IPS DF 6.9 (cell line): ENCODE measurements at regions not wholly inside any gene's neighbourhood (a gene's known extent, or its start where the extent isn't known, plus 50 kb on each side); places are given as distances from the start of the nearest gene placed in this dataset.

Source experiments
- DNase-seq: peaks from one replicate; pipeline ENCODE4 v3.0.0-alpha.2; 2013; ENCODE audit warnings: low read depth, low spot score
- H3K27ac ChIP-seq: one replicate; pipeline ENCODE4 v1.5.1; 2013; ENCODE audit warnings: low read length, control low read depth
- H3K27me3 ChIP-seq: 2 replicates; pipeline ENCODE4 v1.6.1; 2013; ENCODE audit warnings: mild to moderate bottlenecking, low read length; ENCODE audit not compliant: control insufficient read depth, insufficient read depth
- H3K36me3 ChIP-seq: 2 replicates; pipeline ENCODE4 v1.6.1; 2013; ENCODE audit warnings: low read length; ENCODE audit not compliant: control insufficient read depth, insufficient read depth
- H3K4me1 ChIP-seq: 2 replicates; pipeline ENCODE4 v1.6.1; 2013; ENCODE audit warnings: low read length; ENCODE audit not compliant: control insufficient read depth, insufficient read depth
- H3K4me3 ChIP-seq: 2 replicates; pipeline ENCODE4 v1.5.1; 2013; ENCODE audit warnings: mild to moderate bottlenecking, low read length
- H3K9me3 ChIP-seq: 2 replicates; pipeline ENCODE4 v1.6.1; 2013; ENCODE audit warnings: low read length, inconsistent platforms; ENCODE audit not compliant: control insufficient read depth, insufficient read depth
- WGBS: extraction: QIAGEN DNeasy Blood & Tissue Kit; methylation state at CpG from one replicate; pipeline ENCODE4 v1.1.7; 2013; ENCODE audit warnings: mixed read lengths, missing lambda C conversion rate; ENCODE audit not compliant: insufficient read length, insufficient coverage; 5-methylcytosine and 5-hydroxymethylcytosine counted together

DNA sequence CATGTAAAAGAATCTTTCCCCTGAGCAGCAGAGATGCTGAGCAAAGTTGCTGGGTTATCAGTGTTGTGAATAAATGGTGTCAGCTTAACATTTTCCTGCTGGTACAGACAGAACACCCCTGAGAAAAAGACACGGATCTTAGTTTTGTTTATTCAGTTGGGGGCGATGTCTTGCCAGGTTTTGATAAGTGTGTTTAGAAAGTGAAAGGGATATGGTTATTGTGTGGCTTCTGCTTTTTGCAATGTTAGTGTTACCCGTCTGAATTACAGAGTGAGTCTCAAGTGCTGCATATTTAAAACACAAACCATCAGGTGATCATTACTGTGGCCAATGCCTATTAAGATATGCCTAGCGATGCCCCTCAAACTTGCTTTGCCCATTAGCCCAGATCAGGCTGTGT, 864.6 kb upstream of the SEL1L start:
- Histone ChIP-seq H3K27ac (no peak overlapping the region), H3K9me3 (no peaks in the 10 kb centered on the region), H3K4me3 (no peak overlapping the region), H3K36me3 (no peaks in the 10 kb centered on the region), H3K4me1 (no peaks in the 10 kb centered on the region), H3K27me3 (no peaks in the 10 kb centered on the region)
- 100% methylated on average over 1 of the region's 4 CpGs for WGBS
- DNase-seq = no peak

DNA sequence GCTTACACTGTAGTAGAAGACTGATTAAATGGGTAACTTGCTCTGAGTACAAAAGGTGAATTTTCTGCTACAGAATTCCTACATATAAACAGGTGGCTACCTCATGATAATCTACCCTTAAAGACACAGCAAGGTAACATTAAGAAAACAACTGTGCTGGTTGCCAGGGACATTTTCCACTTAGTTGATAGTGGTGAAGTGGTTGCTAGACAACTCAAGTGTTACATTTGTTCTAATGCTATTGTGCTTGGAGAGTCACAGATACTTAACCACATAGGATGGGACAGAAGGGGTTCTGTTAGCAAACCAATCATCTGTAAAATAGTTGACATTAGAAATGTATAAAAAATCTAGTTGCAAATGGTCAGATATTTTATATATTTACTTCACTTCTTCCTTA, 870.3 kb upstream of the SEL1L start:
- Histone ChIP-seq H3K27ac (no peak overlapping the region), H3K9me3 (no peaks in the 10 kb centered on the region), H3K4me3 (no peak overlapping the region), H3K4me1 (no peaks in the 10 kb centered on the region), H3K36me3 (no peaks in the 10 kb centered on the region), H3K27me3 (no peaks in the 10 kb centered on the region)
- no peak for DNase-seq

DNA sequence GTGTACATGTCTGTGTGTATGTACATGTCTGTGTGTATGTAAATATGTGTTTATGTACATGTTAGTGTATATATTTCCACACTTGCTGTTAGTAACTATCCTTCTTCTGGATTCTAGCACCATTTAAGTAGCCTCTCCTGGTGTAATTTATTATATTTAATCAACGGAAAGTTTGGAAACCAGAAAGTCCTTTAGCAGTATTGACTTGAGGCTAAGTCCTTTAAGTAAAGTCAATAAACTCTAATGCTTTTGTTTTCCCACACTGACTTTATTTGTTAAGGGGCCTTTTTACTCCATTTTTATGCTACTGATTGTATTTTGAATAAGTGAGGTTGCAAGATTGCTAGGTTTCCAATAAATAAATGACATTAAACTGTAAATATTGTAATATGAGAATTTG, 876.4 kb upstream of the SEL1L start:
- no peaks in the 10 kb centered on the region; the same call in 1 of the 2 replicates for H3K4me1 ChIP-seq
- no CpG with 5 or more reads among the region's 1 CpG for WGBS
- no peaks in the 10 kb centered on the region for H3K27me3 ChIP-seq
- no peak for DNase-seq
- H3K4me3 ChIP-seq = no peak overlapping the region
- H3K9me3 ChIP-seq = no peaks in the 10 kb centered on the region
- no peak overlapping the region for H3K27ac ChIP-seq
- H3K36me3 ChIP-seq = no peaks in the 10 kb centered on the region

DNA sequence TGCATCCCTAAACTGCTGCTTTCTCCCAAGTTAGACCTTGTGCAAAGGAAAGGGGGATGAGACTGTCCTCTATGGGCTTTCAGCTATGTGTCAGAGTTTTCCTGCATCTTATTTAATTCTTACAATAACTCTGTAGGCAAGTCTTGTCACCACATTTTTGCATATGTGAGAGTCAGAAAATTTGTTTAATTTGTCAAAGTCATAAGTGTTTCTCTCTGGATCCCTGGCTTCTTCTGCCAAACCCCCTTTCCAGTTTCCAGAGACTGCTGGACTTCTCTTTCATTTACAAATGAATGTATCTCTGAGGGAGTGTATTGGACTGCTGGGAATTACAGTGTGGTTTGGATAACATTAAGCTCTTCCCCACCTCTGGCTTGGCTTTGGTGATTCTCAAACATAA, 877.6 kb upstream of the SEL1L start:
- DNase-seq = no peak
- no peaks in the 10 kb centered on the region for H3K27me3 ChIP-seq
- no peak overlapping the region for H3K27ac ChIP-seq
- no peaks in the 10 kb centered on the region for H3K36me3 ChIP-seq
- H3K4me1 ChIP-seq = no peaks in the 10 kb centered on the region; the same call in 1 of the 2 replicates
- no peaks in the 10 kb centered on the region for H3K9me3 ChIP-seq
- H3K4me3 ChIP-seq = no peak overlapping the region

DNA sequence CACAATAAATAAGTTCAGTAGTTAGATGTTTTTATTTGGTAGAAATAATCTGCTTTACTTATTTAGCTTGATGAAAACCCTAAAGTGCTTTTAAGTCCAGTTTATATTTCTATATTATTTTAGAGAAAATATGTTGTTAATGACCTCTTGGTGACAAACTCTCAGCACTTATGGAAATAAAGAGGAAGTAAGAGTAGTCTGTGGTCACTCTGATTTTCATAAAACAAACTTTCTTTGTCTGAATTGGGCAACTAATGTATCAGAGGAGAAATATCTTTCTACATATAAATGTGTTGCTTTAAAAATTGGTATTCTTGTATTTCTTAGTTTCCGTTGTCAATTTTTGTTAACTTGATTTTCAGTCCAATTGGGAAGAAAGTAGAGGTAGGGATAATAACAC, 878.9 kb upstream of the SEL1L start:
- Histone ChIP-seq H3K4me1 (no peaks in the 10 kb centered on the region; the same call in 1 of the 2 replicates), H3K27me3 (no peaks in the 10 kb centered on the region), H3K27ac (no peak overlapping the region), H3K4me3 (no peak overlapping the region), H3K36me3 (no peaks in the 10 kb centered on the region), H3K9me3 (no peaks in the 10 kb centered on the region)
- no CpG with 5 or more reads among the region's 1 CpG for WGBS
- no peak for DNase-seq

DNA sequence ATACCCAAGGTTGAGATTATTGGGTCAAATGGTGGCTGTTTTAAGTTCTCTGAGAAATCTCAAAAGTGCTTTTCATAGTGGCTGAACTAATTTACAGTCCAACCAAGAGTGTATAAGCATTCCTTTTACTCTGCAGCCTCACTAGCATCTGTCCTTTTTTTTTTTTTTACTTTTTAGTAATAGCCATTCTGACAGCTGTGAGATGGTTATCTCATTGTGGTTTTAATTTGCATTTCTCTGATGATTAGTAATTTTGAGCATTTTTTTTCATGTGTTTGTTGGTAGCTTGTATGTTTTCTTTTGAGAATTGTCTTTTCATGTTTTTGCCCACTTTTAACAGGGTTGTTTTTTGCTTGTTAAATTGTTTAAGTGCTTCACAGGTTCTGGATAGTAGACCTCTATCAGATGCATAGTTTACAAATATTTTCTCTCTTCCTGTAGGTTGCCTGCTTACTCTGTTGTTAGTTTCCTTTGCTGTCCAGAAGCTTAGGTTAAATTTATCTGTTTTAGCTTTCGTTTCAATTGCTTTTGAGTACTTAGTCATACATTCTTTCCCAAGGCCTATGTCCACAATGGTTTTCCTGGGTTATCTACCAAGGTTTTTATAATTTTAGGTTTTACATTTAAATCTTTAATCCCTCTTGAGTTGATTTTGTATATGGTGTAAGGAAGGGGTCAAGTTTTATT, 881.3 kb upstream of the SEL1L start:
- Histone ChIP-seq H3K36me3 (no peaks in the 10 kb centered on the region), H3K27me3 (no peaks in the 10 kb centered on the region), H3K27ac (no peak overlapping the region), H3K4me1 (no peaks in the 10 kb centered on the region; the same call in 1 of the 2 replicates), H3K9me3 (no peaks in the 10 kb centered on the region), H3K4me3 (no peak overlapping the region)
- WGBS = no CpG with 5 or more reads among the region's 1 CpG
- no peak for DNase-seq

DNA sequence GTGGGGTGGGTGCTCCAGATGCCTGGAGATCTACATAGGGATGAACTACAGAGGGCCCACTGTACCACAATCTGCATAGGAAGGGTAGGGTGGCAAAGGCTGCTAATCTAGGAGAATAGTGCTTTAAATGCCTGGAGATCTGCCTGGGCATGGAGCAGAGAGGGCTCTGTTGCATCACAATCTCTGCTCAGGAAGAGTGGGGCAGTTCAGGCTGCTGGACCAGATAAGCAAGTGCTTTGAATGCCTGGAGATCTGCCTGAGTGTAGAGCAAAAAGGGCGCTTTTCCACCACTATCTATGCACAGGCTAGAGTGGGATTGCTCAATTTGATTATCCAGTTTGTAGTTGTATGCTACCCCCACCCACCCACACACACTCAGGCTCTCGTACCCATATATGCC, 886.3 kb upstream of the SEL1L start:
- H3K4me1 ChIP-seq = no peaks in the 10 kb centered on the region
- no peak overlapping the region for H3K27ac ChIP-seq
- H3K4me3 ChIP-seq = no peak overlapping the region
- DNase-seq = no peak
- no peaks in the 10 kb centered on the region for H3K9me3 ChIP-seq
- no CpG with 5 or more reads among the region's 2 CpGs for WGBS
- no peaks in the 10 kb centered on the region for H3K36me3 ChIP-seq
- no peaks in the 10 kb centered on the region for H3K27me3 ChIP-seq

DNA sequence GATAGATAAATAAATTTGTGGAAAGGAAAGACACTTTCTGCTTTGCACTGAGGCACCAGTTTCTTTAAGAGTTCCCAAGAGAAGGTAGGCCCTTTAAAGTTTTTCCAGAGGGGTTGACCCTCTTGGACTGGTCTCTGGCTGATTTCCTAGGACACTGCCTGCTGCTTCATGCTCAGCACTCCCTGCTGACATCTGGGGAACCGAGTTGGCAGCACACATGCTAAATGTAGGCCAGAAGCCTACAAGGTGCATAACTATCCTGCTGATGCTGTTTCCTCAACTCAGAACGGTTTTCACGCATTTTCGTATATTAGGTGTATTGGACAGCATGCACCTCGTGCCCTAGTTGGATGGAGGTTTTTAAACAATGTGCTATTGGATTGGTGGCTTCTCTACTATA, 887.2 kb upstream of the SEL1L start:
- no peak overlapping the region for H3K27ac ChIP-seq
- no peaks in the 10 kb centered on the region for H3K27me3 ChIP-seq
- no peaks in the 10 kb centered on the region for H3K36me3 ChIP-seq
- H3K4me3 ChIP-seq = no peak overlapping the region
- no peaks in the 10 kb centered on the region for H3K9me3 ChIP-seq
- DNase-seq = no peak
- no CpG with 5 or more reads among the region's 5 CpGs for WGBS
- no peaks in the 10 kb centered on the region for H3K4me1 ChIP-seq

DNA sequence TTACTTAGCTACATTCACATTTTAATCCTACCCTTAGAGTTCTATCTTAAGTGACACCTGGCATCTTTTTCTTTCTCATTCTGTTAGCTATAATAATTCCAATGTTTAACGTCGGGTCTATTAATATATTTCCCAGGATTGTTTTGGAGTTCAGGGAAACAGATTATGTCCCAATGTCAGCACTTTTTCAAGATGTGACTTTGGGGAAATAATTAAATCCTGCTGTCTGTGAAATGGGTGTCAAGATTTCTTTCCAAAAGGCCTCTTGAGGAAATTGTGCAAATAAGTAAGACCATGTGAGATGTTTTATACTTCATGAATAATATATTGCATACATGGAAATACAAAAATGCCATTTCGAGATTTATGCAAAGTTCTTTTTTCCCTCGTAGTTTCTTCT, 887.6 kb upstream of the SEL1L start:
- no peaks in the 10 kb centered on the region for H3K27me3 ChIP-seq
- no peaks in the 10 kb centered on the region for H3K4me1 ChIP-seq
- DNase-seq = no peak
- H3K9me3 ChIP-seq = no peaks in the 10 kb centered on the region
- H3K36me3 ChIP-seq = no peaks in the 10 kb centered on the region
- WGBS = no CpG with 5 or more reads among the region's 4 CpGs
- H3K27ac ChIP-seq = no peak overlapping the region
- H3K4me3 ChIP-seq = no peak overlapping the region

DNA sequence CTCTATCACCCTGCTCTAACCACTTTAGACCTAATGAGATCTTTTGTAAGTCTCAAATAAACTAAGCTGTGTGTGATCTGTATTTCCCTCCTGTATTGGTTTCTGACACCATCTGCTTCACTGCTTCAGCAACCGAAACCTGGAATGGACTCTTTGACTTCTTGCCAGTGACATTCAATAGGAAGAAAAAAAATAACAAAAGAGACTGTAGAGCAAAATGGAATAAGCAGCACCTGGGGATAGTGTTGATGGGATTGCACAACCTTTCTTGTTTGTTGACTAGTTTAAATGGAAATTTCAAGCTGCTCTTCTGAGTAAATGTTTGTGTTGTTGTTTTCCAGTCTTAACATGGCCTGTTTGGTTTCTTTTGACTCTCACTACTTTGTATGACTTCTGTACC, 888.6 kb upstream of the SEL1L start:
- WGBS = no CpG with 5 or more reads among the region's 1 CpG
- no peak overlapping the region for H3K4me3 ChIP-seq
- no peak overlapping the region for H3K27ac ChIP-seq
- no peaks in the 10 kb centered on the region for H3K36me3 ChIP-seq
- no peaks in the 10 kb centered on the region for H3K9me3 ChIP-seq
- H3K27me3 ChIP-seq = no peaks in the 10 kb centered on the region
- no peak for DNase-seq
- no peaks in the 10 kb centered on the region for H3K4me1 ChIP-seq

DNA sequence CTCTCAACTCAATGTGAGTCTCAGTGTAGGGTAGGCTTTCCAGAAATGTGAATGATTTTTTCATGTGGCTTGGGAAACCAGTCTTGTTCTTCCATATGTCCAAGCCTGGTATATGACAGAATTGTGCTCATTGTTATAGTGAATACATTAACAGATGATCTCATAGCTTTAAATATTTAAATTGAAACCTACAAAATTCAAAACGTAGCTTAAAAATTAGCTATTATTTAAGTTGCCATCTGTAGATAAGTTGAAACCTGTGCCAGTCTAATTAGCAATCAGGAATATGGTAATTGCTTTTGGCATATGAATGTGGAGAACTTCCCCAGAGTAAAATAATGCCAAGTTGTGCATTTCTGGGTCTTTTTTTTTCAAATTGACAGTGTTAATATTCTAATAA, 891.6 kb upstream of the SEL1L start:
- Histone ChIP-seq H3K9me3 (no peaks in the 10 kb centered on the region), H3K4me1 (no peaks in the 10 kb centered on the region), H3K27ac (no peak overlapping the region), H3K4me3 (no peak overlapping the region), H3K36me3 (no peaks in the 10 kb centered on the region), H3K27me3 (no peaks in the 10 kb centered on the region)
- WGBS = no CpG with 5 or more reads among the region's 1 CpG
- no peak for DNase-seq
